Gastroesophageal sphincter (tissue), 3 donors: ENCODE measurements at regions not wholly inside any gene's neighbourhood (a gene's known extent, or its start where the extent isn't known, plus 50 kb on each side); places are given as distances from the start of the nearest gene placed in this dataset.

ENCODE experiments used
- CTCF ChIP-seq, 4 experiments: fragments of 200-600 bp in 2 of 4; fragments of 450-650 bp in 2 of 4; sonication (generic) in 1 of 4; IDR thresholded peaks; one replicate each; pipeline ENCODE4 v1.5.1; 2017 to 2019; ENCODE audit warnings: antibody characterized with exemption in 4 of 4, mild to moderate bottlenecking in 2 of 4, moderate library complexity in 2 of 4
- POLR2A ChIP-seq, 2 donors: fragments of 450-650 bp; IDR thresholded peaks; one replicate each; pipeline ENCODE4 v1.6.1; 2017; ENCODE audit warnings: antibody characterized with exemption in 2 of 2, mild to moderate bottlenecking in 2 of 2, moderate library complexity in 1 of 2
- POLR2AphosphoS5 ChIP-seq: sonication (generic); formaldehyde crosslinking; IDR thresholded peaks from one replicate; pipeline ENCODE4 v1.6.1; 2017; ENCODE audit warnings: antibody characterized with exemption

DNA sequence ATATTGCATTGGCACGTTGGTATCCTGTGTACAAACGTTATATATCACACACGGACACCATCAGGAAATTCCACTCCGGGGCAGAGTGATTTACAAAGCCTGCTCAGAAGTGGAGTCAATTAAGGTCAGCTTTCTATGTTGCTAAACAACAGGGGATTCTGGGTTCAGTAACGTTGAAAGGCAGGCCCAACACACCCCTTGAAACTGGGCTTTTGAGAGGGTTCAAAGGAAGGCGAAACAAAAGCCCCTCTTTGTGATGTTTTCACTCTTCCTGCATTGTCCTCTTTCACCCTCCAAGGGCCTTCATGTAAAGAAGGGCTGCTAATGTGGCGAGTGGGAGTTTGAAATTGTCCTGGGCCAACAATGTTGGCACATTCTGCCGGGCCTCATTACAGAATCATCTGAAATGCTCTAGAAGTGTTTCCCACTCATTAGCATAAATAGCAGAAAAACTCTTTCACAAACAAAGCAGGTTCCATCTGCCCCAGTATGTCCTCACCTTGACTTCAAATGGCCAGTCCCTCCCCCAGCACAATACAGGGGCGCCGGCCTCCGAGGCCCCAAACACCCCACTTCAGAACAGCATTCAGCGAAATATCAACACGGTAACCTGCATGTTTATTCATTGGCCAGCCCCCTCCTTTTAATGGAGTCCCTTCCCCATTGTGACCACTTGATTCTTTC lies 76.4 kb downstream of the HES1 start:
- TF ChIP-seq POLR2A (IDR thresholded peaks at IDR 0.05), result no peak
- no peak for TF ChIP-seq CTCF (IDR thresholded peaks at IDR 0.05)
- TF ChIP-seq POLR2AphosphoS5, result no peak
